PFSK-1 (cell line): ENCODE measurements at regions not wholly inside any gene's neighbourhood (a gene's known extent, or its start where the extent isn't known, plus 50 kb on each side); places are given as distances from the start of the nearest gene placed in this dataset.

Experiments
- FOXP2 ChIP-seq: optimal IDR thresholded peaks from 2 replicates; pipeline ENCODE3; 2011; ENCODE audit warnings: borderline replicate concordance, control low read depth, inconsistent platforms; ENCODE audit not compliant: insufficient read depth; ENCODE audit errors: extremely low read length, extremely low read depth
- POLR2AphosphoS5 ChIP-seq: IDR thresholded peaks from 2 replicates; pipeline ENCODE4 v1.6.1; 2012; ENCODE audit warnings: low read depth, mild to moderate bottlenecking, control low read depth, low read length, moderate library complexity
- SIN3A ChIP-seq: IDR thresholded peaks from 2 replicates; pipeline ENCODE4 v1.6.1; 2012; ENCODE audit warnings: mild to moderate bottlenecking, low read length, moderate library complexity, borderline replicate concordance; ENCODE audit not compliant: insufficient read depth
- TAF1 ChIP-seq: IDR thresholded peaks from 2 replicates; pipeline ENCODE4 v1.6.1; 2012; ENCODE audit warnings: low read length, control low read depth, borderline replicate concordance; ENCODE audit not compliant: insufficient read depth
- TF ChIP-seq, protein P1 (sequence below), 2 experiments: IDR thresholded peaks; 2 replicates each; pipeline versions ENCODE4 v1.6.1 to v1.8.0; 2011 to 2012; ENCODE audit warnings: low read depth in 2 of 2, low read length in 2 of 2, control low read depth in 1 of 2, inconsistent platforms in 1 of 2, mild to moderate bottlenecking in 1 of 2, moderate library complexity in 1 of 2; ENCODE audit not compliant: insufficient read depth in 1 of 2

DNA sequence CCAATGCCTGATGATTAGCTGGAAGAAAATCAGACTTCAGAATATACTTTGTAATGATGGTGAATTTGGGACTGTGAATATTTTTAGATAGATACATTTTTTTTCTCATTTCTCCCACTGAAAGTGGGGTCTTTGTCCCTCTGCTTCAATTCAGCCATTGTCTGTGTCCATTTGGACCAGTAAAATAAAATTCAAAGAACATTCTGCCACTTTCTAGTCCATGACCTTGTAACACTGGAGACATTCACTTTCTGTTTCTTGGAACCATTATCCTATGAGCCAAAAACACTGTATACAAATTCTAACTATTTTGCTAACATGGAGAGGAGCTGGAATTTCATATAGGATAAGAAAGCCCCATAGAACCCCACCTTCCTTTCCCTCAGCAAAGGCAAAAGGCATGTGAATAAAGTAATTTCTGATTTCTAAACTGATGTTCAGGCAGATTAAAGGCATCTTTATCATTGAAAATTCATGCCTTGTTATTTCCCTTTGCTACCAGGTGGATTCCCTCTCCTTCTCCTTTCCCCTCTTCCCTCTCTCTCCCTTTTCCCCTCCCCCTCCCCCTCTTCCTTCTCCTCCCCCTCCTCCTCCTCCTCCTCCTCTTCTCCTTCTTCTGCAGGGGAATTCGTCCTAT lies 2010.4 kb upstream of the LRRTM1 start:
- TF ChIP-seq, protein P1, sequence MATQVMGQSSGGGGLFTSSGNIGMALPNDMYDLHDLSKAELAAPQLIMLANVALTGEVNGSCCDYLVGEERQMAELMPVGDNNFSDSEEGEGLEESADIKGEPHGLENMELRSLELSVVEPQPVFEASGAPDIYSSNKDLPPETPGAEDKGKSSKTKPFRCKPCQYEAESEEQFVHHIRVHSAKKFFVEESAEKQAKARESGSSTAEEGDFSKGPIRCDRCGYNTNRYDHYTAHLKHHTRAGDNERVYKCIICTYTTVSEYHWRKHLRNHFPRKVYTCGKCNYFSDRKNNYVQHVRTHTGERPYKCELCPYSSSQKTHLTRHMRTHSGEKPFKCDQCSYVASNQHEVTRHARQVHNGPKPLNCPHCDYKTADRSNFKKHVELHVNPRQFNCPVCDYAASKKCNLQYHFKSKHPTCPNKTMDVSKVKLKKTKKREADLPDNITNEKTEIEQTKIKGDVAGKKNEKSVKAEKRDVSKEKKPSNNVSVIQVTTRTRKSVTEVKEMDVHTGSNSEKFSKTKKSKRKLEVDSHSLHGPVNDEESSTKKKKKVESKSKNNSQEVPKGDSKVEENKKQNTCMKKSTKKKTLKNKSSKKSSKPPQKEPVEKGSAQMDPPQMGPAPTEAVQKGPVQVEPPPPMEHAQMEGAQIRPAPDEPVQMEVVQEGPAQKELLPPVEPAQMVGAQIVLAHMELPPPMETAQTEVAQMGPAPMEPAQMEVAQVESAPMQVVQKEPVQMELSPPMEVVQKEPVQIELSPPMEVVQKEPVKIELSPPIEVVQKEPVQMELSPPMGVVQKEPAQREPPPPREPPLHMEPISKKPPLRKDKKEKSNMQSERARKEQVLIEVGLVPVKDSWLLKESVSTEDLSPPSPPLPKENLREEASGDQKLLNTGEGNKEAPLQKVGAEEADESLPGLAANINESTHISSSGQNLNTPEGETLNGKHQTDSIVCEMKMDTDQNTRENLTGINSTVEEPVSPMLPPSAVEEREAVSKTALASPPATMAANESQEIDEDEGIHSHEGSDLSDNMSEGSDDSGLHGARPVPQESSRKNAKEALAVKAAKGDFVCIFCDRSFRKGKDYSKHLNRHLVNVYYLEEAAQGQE (IDR thresholded peaks at IDR 0.05; ENCODE audit: insufficient read depth in 1 of 2, low read depth in 2 of 2, low read length in 2 of 2): no peak
- TF ChIP-seq POLR2AphosphoS5 (no peak), SIN3A (no peak), FOXP2 (no peak), TAF1 (no peak)

DNA sequence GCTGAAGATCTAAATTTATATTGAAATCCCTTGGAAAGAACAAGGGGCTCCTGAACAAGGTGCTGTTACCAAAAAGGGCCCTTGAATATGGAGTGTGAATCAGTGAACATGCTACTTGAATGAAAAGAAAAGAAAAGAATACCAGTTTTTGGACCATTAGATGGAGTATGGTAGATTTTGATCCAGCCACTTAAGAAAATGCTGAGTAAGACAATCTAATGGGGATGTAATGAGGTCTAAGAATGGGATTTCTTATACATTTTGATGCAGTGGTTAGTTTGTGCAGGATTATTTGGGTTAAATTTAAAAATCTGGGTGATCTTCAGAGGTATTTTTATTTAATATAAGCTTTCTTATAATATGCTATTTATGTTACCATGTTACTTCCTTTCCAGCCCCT lies 2003.0 kb upstream of the LRRTM1 start:
- no peak for TF ChIP-seq FOXP2
- TF ChIP-seq TAF1: no peak
- TF ChIP-seq, protein P1 (IDR thresholded peaks at IDR 0.05; ENCODE audit: insufficient read depth in 1 of 2, low read depth in 2 of 2, low read length in 2 of 2): no peak
- TF ChIP-seq POLR2AphosphoS5: no peak
- no peak for TF ChIP-seq SIN3A

DNA sequence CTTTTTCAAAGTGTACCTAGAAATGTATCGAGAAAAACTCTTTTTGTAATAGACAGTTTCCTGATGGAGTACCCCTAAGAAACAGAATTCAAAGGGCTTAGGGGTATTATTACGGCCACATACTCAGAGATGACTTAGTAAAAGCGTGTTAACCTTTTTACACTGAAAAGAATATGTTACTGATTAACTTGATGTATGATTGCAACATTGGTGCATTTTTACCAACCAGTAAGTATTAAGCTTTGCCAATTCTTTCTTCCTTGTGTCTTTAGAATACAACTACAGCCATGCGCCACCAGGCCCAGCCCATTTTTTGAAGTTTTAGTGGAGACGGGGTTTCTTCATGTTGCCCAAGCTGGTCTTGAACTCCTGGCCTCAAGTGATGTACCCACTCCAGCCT lies 1997.0 kb upstream of the LRRTM1 start:
- no peak for TF ChIP-seq FOXP2
- TF ChIP-seq, protein P1 (IDR thresholded peaks at IDR 0.05; ENCODE audit: insufficient read depth in 1 of 2, low read depth in 2 of 2, low read length in 2 of 2): no peak
- TF ChIP-seq POLR2AphosphoS5: no peak
- no peak for TF ChIP-seq TAF1
- TF ChIP-seq SIN3A: no peak

DNA sequence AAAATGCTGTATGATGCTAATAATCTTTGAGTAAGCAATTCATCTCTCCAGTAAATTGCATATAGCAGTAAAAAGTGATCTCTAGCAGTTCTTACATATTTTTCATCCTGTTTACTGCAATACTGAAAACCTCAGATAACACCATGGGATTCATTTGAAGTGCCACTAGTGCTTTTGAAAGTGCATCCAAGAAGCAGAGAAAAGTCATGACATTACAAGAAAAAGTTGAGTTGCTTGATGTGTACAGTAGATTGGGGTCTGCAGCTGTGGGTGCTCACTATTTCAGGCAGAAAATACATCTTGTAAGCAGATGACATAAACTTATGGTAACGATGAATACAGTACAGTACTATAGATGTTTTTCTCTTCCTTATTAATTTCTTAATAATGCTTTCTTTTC lies 1984.9 kb upstream of the LRRTM1 start:
- no peak for TF ChIP-seq TAF1
- TF ChIP-seq FOXP2: no peak
- TF ChIP-seq SIN3A: no peak
- no peak for TF ChIP-seq POLR2AphosphoS5
- TF ChIP-seq, protein P1 (IDR thresholded peaks at IDR 0.05; ENCODE audit: insufficient read depth in 1 of 2, low read depth in 2 of 2, low read length in 2 of 2): no peak

DNA sequence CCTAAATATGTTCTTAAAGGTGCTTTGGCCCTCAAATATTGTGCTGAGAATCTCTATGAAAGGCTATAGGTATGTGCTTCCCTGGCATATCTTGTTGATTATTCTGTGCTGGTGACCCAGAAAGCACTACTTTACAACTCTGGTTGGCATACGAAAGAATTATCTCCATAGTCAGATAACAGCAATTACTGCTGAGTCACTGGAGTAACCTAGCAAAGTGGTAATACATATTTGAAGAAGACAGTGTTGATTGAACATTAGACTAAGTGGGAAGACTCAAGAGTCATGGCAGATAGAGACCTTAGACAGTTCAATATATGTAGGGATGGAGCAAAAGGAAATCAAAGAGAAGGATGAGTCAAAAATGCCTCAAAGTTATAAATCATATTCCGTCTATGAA lies 1978.5 kb upstream of the LRRTM1 start:
- TF ChIP-seq POLR2AphosphoS5 (no peak), TAF1 (no peak), SIN3A (no peak), FOXP2 (no peak)
- TF ChIP-seq, protein P1 (IDR thresholded peaks at IDR 0.05; ENCODE audit: insufficient read depth in 1 of 2, low read depth in 2 of 2, low read length in 2 of 2): no peak
